ENCODE measurements at regions not wholly inside any gene's neighbourhood (a gene's known extent, or its start where the extent isn't known, plus 50 kb on each side); places are given as distances from the start of the nearest gene placed in this dataset.

GRCh38 chr9:15021146-15021545 is 110.9 kb upstream of the FREM1 start:
- Histone ChIP-seq H3K9ac (ENCODE audit: low read length) (no peak overlapping the region), H3K27me3 (ENCODE audit: control insufficient read depth in 1 of 2, insufficient read depth in 1 of 2, low read length in 2 of 2) (no peaks in the 10 kb centered on the region), H2AK5ac (ENCODE audit: low read length, severe bottlenecking) (no peak overlapping the region), H2AFZ (ENCODE audit: low read depth, low read length) (no peak overlapping the region), H3K9me3 (ENCODE audit: control insufficient read depth, low read length) (no peaks in the 10 kb centered on the region), H3K79me1 (replicated peaks; ENCODE audit: low read length, poor library complexity, severe bottlenecking) (no peaks in the 10 kb centered on the region), H3K23ac (ENCODE audit: low read length in 2 of 2) (no peak overlapping the region), H4K8ac (ENCODE audit: low read length) (no peak overlapping the region), H2BK12ac (ENCODE audit: low read length in 2 of 2) (no peak overlapping the region), H3K4me1 (ENCODE audit: control insufficient read depth, insufficient read depth, low read depth, low read length) (no peaks in the 10 kb centered on the region), H3K4me2 (ENCODE audit: low read length, poor library complexity, severe bottlenecking) (no peak overlapping the region), H2BK15ac (ENCODE audit: low read depth, poor library complexity, severe bottlenecking) (no peak overlapping the region), H3K36me3 (ENCODE audit: control insufficient read depth in 1 of 2, insufficient read depth in 2 of 2, low read depth in 1 of 2, low read length in 2 of 2) (no peaks in the 10 kb centered on the region), H3K18ac (ENCODE audit: low read depth in 1 of 2, low read length in 2 of 2) (no peak overlapping the region), H2BK120ac (ENCODE audit: low read depth, low read length) (no peak overlapping the region), H4K91ac (ENCODE audit: low read length) (no peak overlapping the region), H3K27ac (ENCODE audit: low read length, poor library complexity, severe bottlenecking) (no peak overlapping the region), H3K14ac (ENCODE audit: low read length in 2 of 2) (no peak overlapping the region), H3K4me3 (ENCODE audit: insufficient read depth in 1 of 2, low read depth in 1 of 2, low read length in 2 of 2) (no peak overlapping the region), H2BK5ac (ENCODE audit: low read depth, low read length, poor library complexity, severe bottlenecking) (no peak overlapping the region), H3K4ac (ENCODE audit: low read depth in 1 of 2, low read length in 2 of 2) (no peak overlapping the region)
- no CpG with 5 or more reads among the region's 1 CpG for WGBS
- DNase-seq: no peak

GRCh38 chr9:15018096-15018637 is 107.9 kb upstream of the FREM1 start:
- Histone ChIP-seq H3K4me3 (ENCODE audit: insufficient read depth in 1 of 2, low read depth in 1 of 2, low read length in 2 of 2) (no peak overlapping the region), H2BK12ac (ENCODE audit: low read length in 2 of 2) (no peak overlapping the region), H2BK5ac (ENCODE audit: low read depth, low read length, poor library complexity, severe bottlenecking) (no peak overlapping the region), H2AFZ (ENCODE audit: low read depth, low read length) (no peak overlapping the region), H3K79me1 (replicated peaks; ENCODE audit: low read length, poor library complexity, severe bottlenecking) (no peaks in the 10 kb centered on the region), H3K27ac (ENCODE audit: low read length, poor library complexity, severe bottlenecking) (no peak overlapping the region), H3K9me3 (ENCODE audit: control insufficient read depth, low read length) (no peaks in the 10 kb centered on the region), H3K9ac (ENCODE audit: low read length) (no peak overlapping the region), H4K91ac (ENCODE audit: low read length) (no peak overlapping the region), H3K4me1 (ENCODE audit: control insufficient read depth, insufficient read depth, low read depth, low read length) (no peaks in the 10 kb centered on the region), H3K4me2 (ENCODE audit: low read length, poor library complexity, severe bottlenecking) (no peak overlapping the region), H3K18ac (ENCODE audit: low read depth in 1 of 2, low read length in 2 of 2) (no peak overlapping the region), H3K4ac (ENCODE audit: low read depth in 1 of 2, low read length in 2 of 2) (no peak overlapping the region), H2AK5ac (ENCODE audit: low read length, severe bottlenecking) (no peak overlapping the region), H3K14ac (ENCODE audit: low read length in 2 of 2) (no peak overlapping the region), H3K23ac (ENCODE audit: low read length in 2 of 2) (no peak overlapping the region), H2BK15ac (ENCODE audit: low read depth, poor library complexity, severe bottlenecking) (no peak overlapping the region), H4K8ac (ENCODE audit: low read length) (no peak overlapping the region), H2BK120ac (ENCODE audit: low read depth, low read length) (no peak overlapping the region), H3K36me3 (ENCODE audit: control insufficient read depth in 1 of 2, insufficient read depth in 2 of 2, low read depth in 1 of 2, low read length in 2 of 2) (no peaks in the 10 kb centered on the region), H3K27me3 (ENCODE audit: control insufficient read depth in 1 of 2, insufficient read depth in 1 of 2, low read length in 2 of 2) (no peaks in the 10 kb centered on the region)
- 97% methylated on average over 5 of the region's 6 CpGs for WGBS
- DNase-seq: no peak

GRCh38 chr9:15010581-15010980 is 100.4 kb upstream of the FREM1 start:
- Histone ChIP-seq H2AFZ (ENCODE audit: low read depth, low read length) (no peak overlapping the region), H3K27ac (ENCODE audit: low read length, poor library complexity, severe bottlenecking) (no peak overlapping the region), H3K23ac (ENCODE audit: low read length in 2 of 2) (no peak overlapping the region), H2BK120ac (ENCODE audit: low read depth, low read length) (no peak overlapping the region), H3K14ac (ENCODE audit: low read length in 2 of 2) (no peak overlapping the region), H3K4me2 (ENCODE audit: low read length, poor library complexity, severe bottlenecking) (no peak overlapping the region), H4K8ac (ENCODE audit: low read length) (no peak overlapping the region), H3K4ac (ENCODE audit: low read depth in 1 of 2, low read length in 2 of 2) (no peak overlapping the region), H2BK12ac (ENCODE audit: low read length in 2 of 2) (no peak overlapping the region), H3K36me3 (ENCODE audit: control insufficient read depth in 1 of 2, insufficient read depth in 2 of 2, low read depth in 1 of 2, low read length in 2 of 2) (no peaks in the 10 kb centered on the region), H3K4me1 (ENCODE audit: control insufficient read depth, insufficient read depth, low read depth, low read length) (no peaks in the 10 kb centered on the region), H3K4me3 (ENCODE audit: insufficient read depth in 1 of 2, low read depth in 1 of 2, low read length in 2 of 2) (no peak overlapping the region), H3K79me1 (replicated peaks; ENCODE audit: low read length, poor library complexity, severe bottlenecking) (no peaks in the 10 kb centered on the region), H4K91ac (ENCODE audit: low read length) (no peak overlapping the region), H2AK5ac (ENCODE audit: low read length, severe bottlenecking) (no peak overlapping the region), H3K18ac (ENCODE audit: low read depth in 1 of 2, low read length in 2 of 2) (no peak overlapping the region), H3K9me3 (ENCODE audit: control insufficient read depth, low read length) (no peaks in the 10 kb centered on the region), H3K27me3 (ENCODE audit: control insufficient read depth in 1 of 2, insufficient read depth in 1 of 2, low read length in 2 of 2) (no peaks in the 10 kb centered on the region), H2BK15ac (ENCODE audit: low read depth, poor library complexity, severe bottlenecking) (no peak overlapping the region), H2BK5ac (ENCODE audit: low read depth, low read length, poor library complexity, severe bottlenecking) (no peak overlapping the region), H3K9ac (ENCODE audit: low read length) (no peak overlapping the region)
- no peak for DNase-seq

GRCh38 chr9:15007698-15008097 is 97.5 kb upstream of the FREM1 start:
- H2BK120ac ChIP-seq (ENCODE audit: low read depth, low read length): no peak overlapping the region
- H2AFZ ChIP-seq (ENCODE audit: low read depth, low read length): no peak overlapping the region
- H2BK5ac ChIP-seq (ENCODE audit: low read depth, low read length, poor library complexity, severe bottlenecking): no peak overlapping the region
- H4K91ac ChIP-seq (ENCODE audit: low read length): no peak overlapping the region
- no peaks in the 10 kb centered on the region for H3K79me1 ChIP-seq (replicated peaks; ENCODE audit: low read length, poor library complexity, severe bottlenecking)
- no peak overlapping the region for H2BK12ac ChIP-seq (ENCODE audit: low read length in 2 of 2)
- H3K23ac ChIP-seq (ENCODE audit: low read length in 2 of 2): no peak overlapping the region
- no peaks in the 10 kb centered on the region for H3K27me3 ChIP-seq (ENCODE audit: control insufficient read depth in 1 of 2, insufficient read depth in 1 of 2, low read length in 2 of 2)
- no CpG with 5 or more reads among the region's 1 CpG for WGBS
- no peak overlapping the region for H3K4ac ChIP-seq (ENCODE audit: low read depth in 1 of 2, low read length in 2 of 2)
- no peak overlapping the region for H2BK15ac ChIP-seq (ENCODE audit: low read depth, poor library complexity, severe bottlenecking)
- H3K4me3 ChIP-seq (ENCODE audit: insufficient read depth in 1 of 2, low read depth in 1 of 2, low read length in 2 of 2): no peak overlapping the region
- H4K8ac ChIP-seq (ENCODE audit: low read length): no peak overlapping the region
- H3K14ac ChIP-seq (ENCODE audit: low read length in 2 of 2): no peak overlapping the region
- no peaks in the 10 kb centered on the region for H3K4me1 ChIP-seq (ENCODE audit: control insufficient read depth, insufficient read depth, low read depth, low read length)
- DNase-seq: no peak
- no peak overlapping the region for H3K27ac ChIP-seq (ENCODE audit: low read length, poor library complexity, severe bottlenecking)
- no peaks in the 10 kb centered on the region for H3K36me3 ChIP-seq (ENCODE audit: control insufficient read depth in 1 of 2, insufficient read depth in 2 of 2, low read depth in 1 of 2, low read length in 2 of 2)
- H2AK5ac ChIP-seq (ENCODE audit: low read length, severe bottlenecking): no peak overlapping the region
- H3K9ac ChIP-seq (ENCODE audit: low read length): no peak overlapping the region
- H3K9me3 ChIP-seq (ENCODE audit: control insufficient read depth, low read length): no peaks in the 10 kb centered on the region
- no peak overlapping the region for H3K4me2 ChIP-seq (ENCODE audit: low read length, poor library complexity, severe bottlenecking)
- H3K18ac ChIP-seq (ENCODE audit: low read depth in 1 of 2, low read length in 2 of 2): no peak overlapping the region

All from mesenchymal stem cell (in vitro differentiated cells and primary cell).